GM12878 (cell line): ENCODE measurements at regions not wholly inside any gene's neighbourhood (a gene's known extent, or its start where the extent isn't known, plus 50 kb on each side); places are given as distances from the start of the nearest gene placed in this dataset.

Source experiments
- GABPA ChIP-seq: IDR thresholded peaks from 2 replicates; pipeline ENCODE4 v1.6.1; 2014; ENCODE audit warnings: antibody characterized with exemption, low read depth, mild to moderate bottlenecking, inconsistent platforms
- ZNF24 ChIP-seq: fragments of 450-650 bp; IDR thresholded peaks from 2 replicates; pipeline ENCODE4 v1.6.1; 2017; ENCODE audit warnings: antibody characterized with exemption, mild to moderate bottlenecking
- TF ChIP-seq, protein P1 (sequence below): IDR thresholded peaks from 2 replicates; pipeline ENCODE4 v1.6.1; 2012; ENCODE audit warnings: mild to moderate bottlenecking, low read depth, low read length
- TF ChIP-seq, protein P2 (sequence below): IDR thresholded peaks from 2 replicates; pipeline ENCODE4 v1.6.1; 2011; ENCODE audit warnings: low read depth, low read length, improper control_type of control experiment, borderline replicate concordance

- TF ChIP-seq, protein P1, sequence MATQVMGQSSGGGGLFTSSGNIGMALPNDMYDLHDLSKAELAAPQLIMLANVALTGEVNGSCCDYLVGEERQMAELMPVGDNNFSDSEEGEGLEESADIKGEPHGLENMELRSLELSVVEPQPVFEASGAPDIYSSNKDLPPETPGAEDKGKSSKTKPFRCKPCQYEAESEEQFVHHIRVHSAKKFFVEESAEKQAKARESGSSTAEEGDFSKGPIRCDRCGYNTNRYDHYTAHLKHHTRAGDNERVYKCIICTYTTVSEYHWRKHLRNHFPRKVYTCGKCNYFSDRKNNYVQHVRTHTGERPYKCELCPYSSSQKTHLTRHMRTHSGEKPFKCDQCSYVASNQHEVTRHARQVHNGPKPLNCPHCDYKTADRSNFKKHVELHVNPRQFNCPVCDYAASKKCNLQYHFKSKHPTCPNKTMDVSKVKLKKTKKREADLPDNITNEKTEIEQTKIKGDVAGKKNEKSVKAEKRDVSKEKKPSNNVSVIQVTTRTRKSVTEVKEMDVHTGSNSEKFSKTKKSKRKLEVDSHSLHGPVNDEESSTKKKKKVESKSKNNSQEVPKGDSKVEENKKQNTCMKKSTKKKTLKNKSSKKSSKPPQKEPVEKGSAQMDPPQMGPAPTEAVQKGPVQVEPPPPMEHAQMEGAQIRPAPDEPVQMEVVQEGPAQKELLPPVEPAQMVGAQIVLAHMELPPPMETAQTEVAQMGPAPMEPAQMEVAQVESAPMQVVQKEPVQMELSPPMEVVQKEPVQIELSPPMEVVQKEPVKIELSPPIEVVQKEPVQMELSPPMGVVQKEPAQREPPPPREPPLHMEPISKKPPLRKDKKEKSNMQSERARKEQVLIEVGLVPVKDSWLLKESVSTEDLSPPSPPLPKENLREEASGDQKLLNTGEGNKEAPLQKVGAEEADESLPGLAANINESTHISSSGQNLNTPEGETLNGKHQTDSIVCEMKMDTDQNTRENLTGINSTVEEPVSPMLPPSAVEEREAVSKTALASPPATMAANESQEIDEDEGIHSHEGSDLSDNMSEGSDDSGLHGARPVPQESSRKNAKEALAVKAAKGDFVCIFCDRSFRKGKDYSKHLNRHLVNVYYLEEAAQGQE: no peak
- TF ChIP-seq ZNF24 (no peak), GABPA (no peak)
- TF ChIP-seq, protein P2, sequence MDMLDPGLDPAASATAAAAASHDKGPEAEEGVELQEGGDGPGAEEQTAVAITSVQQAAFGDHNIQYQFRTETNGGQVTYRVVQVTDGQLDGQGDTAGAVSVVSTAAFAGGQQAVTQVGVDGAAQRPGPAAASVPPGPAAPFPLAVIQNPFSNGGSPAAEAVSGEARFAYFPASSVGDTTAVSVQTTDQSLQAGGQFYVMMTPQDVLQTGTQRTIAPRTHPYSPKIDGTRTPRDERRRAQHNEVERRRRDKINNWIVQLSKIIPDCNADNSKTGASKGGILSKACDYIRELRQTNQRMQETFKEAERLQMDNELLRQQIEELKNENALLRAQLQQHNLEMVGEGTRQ: no peak
Measured at GRCh38 chr12:87383680-87384079, 645.5 kb downstream of the C12orf50 start.
